H9 (cell line): ENCODE measurements at regions not wholly inside any gene's neighbourhood (a gene's known extent, or its start where the extent isn't known, plus 50 kb on each side); places are given as distances from the start of the nearest gene placed in this dataset.

Experiments used
- DNase-seq: peaks from one replicate; pipeline ENCODE4 v3.0.0-alpha.2; 2017
- H2AFZ ChIP-seq: one replicate; pipeline ENCODE4 v1.6.1; 2013; ENCODE audit warnings: mild to moderate bottlenecking, low read length, control low read depth, moderate library complexity
- H2AK5ac ChIP-seq: 2 replicates; pipeline ENCODE4 v1.6.1; 2013; ENCODE audit warnings: low read length, control low read depth, mixed read lengths; ENCODE audit not compliant: insufficient read length
- H2BK120ac ChIP-seq: one replicate; pipeline ENCODE4 v1.6.1; 2013; ENCODE audit warnings: low read depth, mild to moderate bottlenecking, low read length, control low read depth, inconsistent platforms; ENCODE audit not compliant: poor library complexity, severe bottlenecking
- H2BK12ac ChIP-seq: 2 replicates; pipeline ENCODE4 v1.6.1; 2013; ENCODE audit warnings: low read length, control low read depth, mixed read lengths, low read depth; ENCODE audit not compliant: insufficient read length
- H2BK15ac ChIP-seq: 2 replicates; pipeline ENCODE4 v1.6.1; 2013; ENCODE audit warnings: low read depth, low read length, control low read depth
- H2BK20ac ChIP-seq: one replicate; pipeline ENCODE4 v1.6.1; 2013; ENCODE audit warnings: low read depth, mild to moderate bottlenecking, low read length, control low read depth, inconsistent platforms; ENCODE audit not compliant: poor library complexity, severe bottlenecking
- H2BK5ac ChIP-seq: 2 replicates; pipeline ENCODE4 v1.6.1; 2013; ENCODE audit warnings: low read length, control low read depth, mixed read lengths; ENCODE audit not compliant: insufficient read length
- H3K14ac ChIP-seq: 2 replicates; pipeline ENCODE4 v1.6.1; 2013; ENCODE audit warnings: low read length, control low read depth; ENCODE audit not compliant: insufficient read depth
- H3K18ac ChIP-seq: 2 replicates; pipeline ENCODE4 v1.6.1; 2013; ENCODE audit warnings: low read depth, mild to moderate bottlenecking, mixed read lengths, low read length, control low read depth; ENCODE audit not compliant: insufficient read length
- H3K23ac ChIP-seq: 2 replicates; pipeline ENCODE4 v1.6.1; 2013; ENCODE audit warnings: low read length, control low read depth, mixed read lengths, low read depth; ENCODE audit not compliant: insufficient read length
- H3K23me2 ChIP-seq: 2 replicates; pipeline ENCODE4 v1.6.1; 2013; ENCODE audit warnings: low read depth, mild to moderate bottlenecking, mixed read lengths, low read length, control low read depth; ENCODE audit not compliant: insufficient read length, poor library complexity, severe bottlenecking
- H3K27ac ChIP-seq: 2 replicates; pipeline ENCODE4 v1.5.1; 2013; ENCODE audit warnings: low read length, control low read depth, mixed read lengths, low read depth; ENCODE audit not compliant: insufficient read length
- H3K27me3 ChIP-seq: 2 replicates; pipeline ENCODE4 v1.6.1; 2013; ENCODE audit warnings: low read length, control low read depth, inconsistent platforms; ENCODE audit not compliant: insufficient read depth
- H3K4ac ChIP-seq: 2 replicates; pipeline ENCODE4 v1.6.1; 2013; ENCODE audit warnings: low read depth, mild to moderate bottlenecking, control low read depth, inconsistent platforms, low read length, moderate library complexity
- H3K4me1 ChIP-seq: 2 replicates; pipeline ENCODE4 v1.6.1; 2013; ENCODE audit warnings: low read length, control low read depth, inconsistent platforms; ENCODE audit not compliant: insufficient read depth
- H3K4me2 ChIP-seq: 2 replicates; pipeline ENCODE4 v1.6.1; 2013; ENCODE audit warnings: low read length, control low read depth, mixed read lengths; ENCODE audit not compliant: insufficient read length, insufficient read depth
- H3K56ac ChIP-seq: 2 replicates; pipeline ENCODE4 v1.6.1; 2013; ENCODE audit warnings: low read depth, mild to moderate bottlenecking, mixed read lengths, low read length, control low read depth; ENCODE audit not compliant: insufficient read length
- H3K79me1 ChIP-seq: 2 replicates; pipeline ENCODE4 v1.6.1; 2013; ENCODE audit warnings: low read depth, mild to moderate bottlenecking, moderate library complexity, low read length, control low read depth, inconsistent platforms; ENCODE audit not compliant: insufficient read depth, poor library complexity, severe bottlenecking
- H3K79me2 ChIP-seq: 2 replicates; pipeline ENCODE4 v1.6.1; 2013; ENCODE audit warnings: low read length, control low read depth, inconsistent platforms; ENCODE audit not compliant: insufficient read depth
- H3K9ac ChIP-seq: 2 replicates; pipeline ENCODE4 v1.6.1; 2013; ENCODE audit warnings: low read length, control low read depth, mixed read lengths; ENCODE audit not compliant: insufficient read length; ENCODE audit errors: extremely low read depth
- H3K9me3 ChIP-seq: one replicate; pipeline ENCODE4 v1.6.1; 2013; ENCODE audit warnings: low read depth, low read length, inconsistent platforms; ENCODE audit not compliant: control insufficient read depth
- H3T11ph ChIP-seq: one replicate; pipeline ENCODE4 v1.6.1; 2013; ENCODE audit warnings: mild to moderate bottlenecking, low read length, control low read depth, inconsistent platforms
- H4K20me1 ChIP-seq: one replicate; pipeline ENCODE4 v1.6.1; 2013; ENCODE audit not compliant: control insufficient read depth, insufficient read length, insufficient read depth
- H4K5ac ChIP-seq: 2 replicates; pipeline ENCODE4 v1.6.1; 2013; ENCODE audit warnings: low read depth, mild to moderate bottlenecking, mixed read lengths, low read length, control low read depth; ENCODE audit not compliant: insufficient read length
- H4K8ac ChIP-seq: replicated peaks from 2 replicates; pipeline ENCODE4 v1.6.1; 2013; ENCODE audit warnings: low read length, control low read depth, mixed read lengths, low read depth; ENCODE audit not compliant: insufficient read length
- H4K91ac ChIP-seq: 2 replicates; pipeline ENCODE4 v1.6.1; 2013; ENCODE audit warnings: low read depth, mild to moderate bottlenecking, moderate library complexity, mixed read lengths, low read length, control low read depth; ENCODE audit not compliant: insufficient read length
- H3K27ac Mint-ChIP-seq, 3 experiments: 2 replicates in 2 of 3; 3 replicates in 1 of 3; pipeline ENCODE4 v1.8.0; 2020 to 2021; ENCODE audit warnings: mixed read lengths in 3 of 3, mild to moderate bottlenecking in 1 of 3, moderate library complexity in 1 of 3
- H3K27me3 Mint-ChIP-seq: 2 replicates; pipeline ENCODE4 v1.8.0; 2021; ENCODE audit warnings: low read depth, mild to moderate bottlenecking, moderate library complexity, mixed read lengths
- H3K36me3 Mint-ChIP-seq, 3 experiments: 2 replicates in 2 of 3; 3 replicates in 1 of 3; pipeline ENCODE4 v1.8.0; 2020 to 2021; ENCODE audit warnings: low read depth in 3 of 3, mixed read lengths in 3 of 3; ENCODE audit not compliant: insufficient read depth in 1 of 3
- H3K4me1 Mint-ChIP-seq, 2 experiments: 2 replicates each; pipeline ENCODE4 v1.8.0; 2020; ENCODE audit warnings: mixed read lengths in 2 of 2
- H3K4me3 Mint-ChIP-seq, 2 experiments: 2 replicates in 1 of 2; 3 replicates in 1 of 2; pipeline ENCODE4 v1.8.0; 2020 to 2021; ENCODE audit warnings: mild to moderate bottlenecking in 2 of 2, mixed read lengths in 2 of 2, moderate library complexity in 1 of 2
- H3K9me3 Mint-ChIP-seq, 2 experiments: 2 replicates in 1 of 2; 3 replicates in 1 of 2; pipeline ENCODE4 v1.8.0; 2020; ENCODE audit warnings: mild to moderate bottlenecking in 2 of 2, mixed read lengths in 2 of 2, moderate library complexity in 1 of 2
- WGBS: extraction: QIAGEN DNeasy Blood & Tissue Kit; methylation state at CpG from one replicate; pipeline ENCODE4 v1.1.7; 2013; ENCODE audit warnings: missing lambda C conversion rate, low lambda C conversion rate, mixed read lengths; ENCODE audit not compliant: insufficient read length; ENCODE audit errors: extremely low coverage; 5-methylcytosine and 5-hydroxymethylcytosine counted together
- TF ChIP-seq, protein P1 (sequence below): fragments of 200-600 bp; sonication (generic); conservative IDR thresholded peaks from 3 replicates; pipeline ENCODE4 v1.8.0; 2021; ENCODE audit warnings: antibody characterized with exemption, mild to moderate bottlenecking

DNA sequence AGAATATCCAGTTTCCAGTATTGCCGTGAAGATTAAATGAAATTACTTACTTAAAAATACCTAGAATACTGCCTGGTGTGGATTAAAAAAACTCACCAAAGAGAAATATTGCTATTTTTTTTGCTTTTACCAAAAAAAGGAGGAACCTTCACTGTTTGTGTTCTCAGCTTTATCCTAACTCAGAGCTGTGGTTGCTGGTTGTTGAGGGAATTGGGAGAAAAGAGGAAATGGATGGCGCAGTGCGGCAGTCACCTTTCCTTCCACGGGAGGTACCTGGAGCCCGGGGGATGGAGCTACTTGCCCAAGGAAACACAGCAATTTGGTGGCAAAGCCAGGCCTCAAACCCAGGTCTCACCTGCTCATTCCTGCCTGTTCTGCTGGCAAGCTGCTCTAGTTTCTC is 270.3 kb downstream of the RPLP1 start:
- Histone ChIP-seq H4K5ac (no peak overlapping the region), H3K79me2 (no peaks in the 10 kb centered on the region), H3K9ac (no peak overlapping the region), H3K4me1 (no peaks in the 10 kb centered on the region; the same call in 1 of the 2 replicates), H3K27ac (no peak overlapping the region), H2AFZ (no peak overlapping the region), H3K4ac (no peak overlapping the region), H3K4me2 (no peak overlapping the region), H3T11ph (no peak overlapping the region), H4K8ac (no peak overlapping the region), H2AK5ac (no peak overlapping the region), H2BK120ac (no peak overlapping the region), H2BK15ac (no peak overlapping the region), H2BK5ac (no peak overlapping the region), H3K18ac (no peak overlapping the region), H3K23ac (no peak overlapping the region), H3K79me1 (no peaks in the 10 kb centered on the region), H3K14ac (no peak overlapping the region), H3K56ac (no peak overlapping the region), H3K23me2 (no peaks in the 10 kb centered on the region), H2BK12ac (no peak overlapping the region), H3K9me3 (no peaks in the 10 kb centered on the region), H2BK20ac (no peak overlapping the region), H3K27me3 (no peaks in the 10 kb centered on the region), H4K91ac (no peak overlapping the region), H4K20me1 (no peaks in the 10 kb centered on the region)
- H3K9me3 Mint-ChIP-seq, result no peaks in the 10 kb centered on the region
- no peak overlapping the region for H3K27ac Mint-ChIP-seq
- peaks cover 14% of the 10 kb centered on the region for H3K27me3 Mint-ChIP-seq
- no peaks in the 10 kb centered on the region for H3K36me3 Mint-ChIP-seq
- peaks cover 29 to 33% of the 10 kb centered on the region in 2 experiments for H3K4me1 Mint-ChIP-seq
- H3K4me3 Mint-ChIP-seq, result no peak overlapping the region
- DNase-seq, result no peak
- TF ChIP-seq, protein P1, sequence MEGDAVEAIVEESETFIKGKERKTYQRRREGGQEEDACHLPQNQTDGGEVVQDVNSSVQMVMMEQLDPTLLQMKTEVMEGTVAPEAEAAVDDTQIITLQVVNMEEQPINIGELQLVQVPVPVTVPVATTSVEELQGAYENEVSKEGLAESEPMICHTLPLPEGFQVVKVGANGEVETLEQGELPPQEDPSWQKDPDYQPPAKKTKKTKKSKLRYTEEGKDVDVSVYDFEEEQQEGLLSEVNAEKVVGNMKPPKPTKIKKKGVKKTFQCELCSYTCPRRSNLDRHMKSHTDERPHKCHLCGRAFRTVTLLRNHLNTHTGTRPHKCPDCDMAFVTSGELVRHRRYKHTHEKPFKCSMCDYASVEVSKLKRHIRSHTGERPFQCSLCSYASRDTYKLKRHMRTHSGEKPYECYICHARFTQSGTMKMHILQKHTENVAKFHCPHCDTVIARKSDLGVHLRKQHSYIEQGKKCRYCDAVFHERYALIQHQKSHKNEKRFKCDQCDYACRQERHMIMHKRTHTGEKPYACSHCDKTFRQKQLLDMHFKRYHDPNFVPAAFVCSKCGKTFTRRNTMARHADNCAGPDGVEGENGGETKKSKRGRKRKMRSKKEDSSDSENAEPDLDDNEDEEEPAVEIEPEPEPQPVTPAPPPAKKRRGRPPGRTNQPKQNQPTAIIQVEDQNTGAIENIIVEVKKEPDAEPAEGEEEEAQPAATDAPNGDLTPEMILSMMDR, result no peak
- WGBS, result no CpG with 5 or more reads among the region's 5 CpGs
